SK-N-MC (cell line): ENCODE measurements at regions not wholly inside any gene's neighbourhood (a gene's known extent, or its start where the extent isn't known, plus 50 kb on each side); places are given as distances from the start of the nearest gene placed in this dataset.
"Not testable (repeated sequence)": the region's sequence is repeated elsewhere in the genome, so short reads cannot be mapped to it uniquely, and the experiment has no call there.

Experiments used
- DNase-seq: peaks from one replicate; pipeline ENCODE4 v3.0.0-alpha.2; 2011; ENCODE audit warnings: low read depth, low spot score
- H3K27ac ChIP-seq: fragments of 200-600 bp; sonication (generic); 2 replicates; pipeline ENCODE4 v1.5.1; 2016; ENCODE audit warnings: mixed run types
- H3K36me3 ChIP-seq: fragments of 200-600 bp; sonication (generic); 2 replicates; pipeline ENCODE4 v1.6.1; 2017; ENCODE audit warnings: antibody characterized with exemption, low read length, mixed read lengths; ENCODE audit not compliant: insufficient read depth
- H3K4me3 ChIP-seq: fragments of 200-600 bp; sonication (generic); 2 replicates; pipeline ENCODE4 v1.5.1; 2016
- H3K9ac ChIP-seq: fragments of 200-600 bp; sonication (generic); 2 replicates; pipeline ENCODE4 v1.8.0; 2017; ENCODE audit warnings: mixed run types, mixed read lengths; ENCODE audit not compliant: insufficient read length
- H3K9me3 ChIP-seq: fragments of 200-600 bp; sonication (generic); 2 replicates; pipeline ENCODE4 v1.6.1; 2017; ENCODE audit warnings: low read depth, mild to moderate bottlenecking, antibody characterized with exemption, low read length, moderate library complexity, mixed read lengths
- EZH2 ChIP-seq: fragments of 200-600 bp; sonication (generic); IDR thresholded peaks from one replicate; pipeline ENCODE4 v1.6.1; 2017; ENCODE audit warnings: antibody characterized with exemption
- FOXP2 ChIP-seq: optimal IDR thresholded peaks from 2 replicates; pipeline ENCODE3; 2011; ENCODE audit warnings: mild to moderate bottlenecking, moderate library complexity; ENCODE audit not compliant: insufficient read depth; ENCODE audit errors: extremely low read length, control extremely low read depth
- POLR2AphosphoS5 ChIP-seq: IDR thresholded peaks from 2 replicates; pipeline ENCODE4 v1.6.1; 2012; ENCODE audit warnings: mild to moderate bottlenecking, low read depth, low read length, borderline replicate concordance

DNA sequence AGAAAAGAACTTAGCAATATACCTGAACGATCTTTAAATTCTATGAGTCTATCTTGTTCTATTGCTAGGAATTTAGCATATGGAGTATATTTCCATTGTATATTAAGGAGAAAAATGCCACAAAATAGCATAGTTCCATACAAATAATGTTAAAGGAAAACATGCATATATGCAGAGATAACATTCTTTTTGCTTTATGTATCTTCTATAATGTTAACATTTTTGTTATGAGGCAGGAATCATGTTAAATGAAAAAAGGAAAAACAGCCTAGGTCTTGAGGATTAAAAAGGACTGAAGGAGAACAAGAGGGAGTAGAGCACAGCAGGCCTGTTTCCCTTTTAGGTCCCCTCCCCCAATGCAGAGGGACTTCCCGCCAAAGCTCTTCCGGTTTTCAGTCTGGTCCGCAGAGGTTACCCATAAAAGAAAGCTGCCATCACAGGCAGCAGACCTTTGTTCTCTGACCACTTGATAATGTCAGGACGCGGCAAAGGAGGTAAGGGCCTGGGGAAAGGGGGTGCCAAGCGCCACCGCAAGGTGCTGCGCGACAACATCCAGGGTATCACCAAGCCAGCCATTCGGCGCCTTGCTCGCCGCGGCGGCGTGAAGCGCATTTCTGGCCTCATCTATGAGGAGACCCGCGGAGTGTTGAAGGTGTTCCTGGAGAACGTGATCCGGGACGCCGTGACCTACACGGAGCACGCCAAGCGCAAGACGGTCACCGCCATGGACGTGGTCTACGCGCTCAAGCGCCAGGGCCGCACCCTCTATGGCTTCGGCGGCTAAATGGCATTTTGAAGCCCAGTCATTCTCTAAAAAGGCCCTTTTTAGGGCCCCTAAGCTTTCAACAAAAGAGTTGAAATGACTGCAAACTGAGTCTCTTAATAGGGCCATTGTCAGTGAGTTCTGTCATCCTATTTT, 108.4 kb upstream of the PRSS16 start:
- no peak overlapping the region for H3K4me3 ChIP-seq
- no peaks in the 10 kb centered on the region for H3K9me3 ChIP-seq
- no peak overlapping the region for H3K9ac ChIP-seq
- no peak for DNase-seq
- H3K27ac ChIP-seq, result no peak overlapping the region
- H3K36me3 ChIP-seq, result peaks cover 4% of the 10 kb centered on the region; the same call in 1 of the 2 replicates
- TF ChIP-seq FOXP2, result no peak
- no peak for TF ChIP-seq POLR2AphosphoS5
- TF ChIP-seq EZH2, result no peak

DNA sequence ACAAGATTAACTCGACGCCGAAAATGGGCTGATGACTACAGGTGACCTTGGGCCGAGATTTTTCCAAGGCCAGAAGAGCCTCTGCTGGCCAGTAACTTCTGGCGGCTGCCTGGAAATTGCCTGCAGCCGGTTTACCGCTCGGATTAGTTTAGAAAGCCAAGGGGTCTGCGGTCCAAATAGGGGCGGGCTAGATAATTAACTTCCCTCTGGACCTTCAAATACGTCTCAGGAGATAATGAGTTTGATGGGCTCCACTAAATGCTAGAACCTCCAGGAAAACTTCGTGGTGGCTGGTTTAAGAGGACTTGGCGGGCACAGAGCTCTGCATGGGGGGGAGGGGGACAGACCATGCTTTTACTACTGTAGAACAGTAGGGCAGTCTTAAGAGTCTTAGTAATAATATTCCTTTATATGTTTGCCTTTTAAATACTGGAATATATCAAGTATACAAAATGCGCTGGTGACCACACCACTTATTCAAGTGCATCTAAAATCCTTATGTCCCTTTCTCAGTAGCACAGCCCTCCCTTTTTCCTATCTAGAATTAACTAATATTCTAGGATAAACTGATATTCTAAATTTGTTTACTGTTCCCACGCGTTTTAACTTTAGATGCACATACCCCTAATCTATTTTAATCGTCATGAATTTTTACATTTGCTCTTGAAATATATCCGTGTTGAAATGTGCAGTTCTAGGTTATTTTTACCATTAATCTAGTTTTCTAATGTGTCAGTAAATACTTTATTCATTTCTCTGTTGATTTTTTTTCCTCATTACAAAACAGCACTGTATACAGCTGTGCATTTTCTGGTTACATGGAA, 107.5 kb upstream of the PRSS16 start:
- no peak overlapping the region for H3K4me3 ChIP-seq
- TF ChIP-seq POLR2AphosphoS5 (no peak), FOXP2 (no peak), EZH2 (no peak)
- DNase-seq, result no peak

GRCh38 chr6:27140999-27141528, 106.4 kb upstream of the PRSS16 start:
- H3K36me3 ChIP-seq, result peaks cover 4% of the 10 kb centered on the region; the same call in 1 of the 2 replicates
- no peak for DNase-seq
- no peak overlapping the region for H3K27ac ChIP-seq
- no peaks in the 10 kb centered on the region for H3K9me3 ChIP-seq
- no peak overlapping the region for H3K4me3 ChIP-seq
- no peak for TF ChIP-seq FOXP2
- no peak for TF ChIP-seq EZH2
- TF ChIP-seq POLR2AphosphoS5, result no peak
- no peak overlapping the region for H3K9ac ChIP-seq

More for the DNA sequence above, 107.5 kb upstream of the PRSS16 start:
- Histone ChIP-seq H3K36me3 (peaks cover 4% of the 10 kb centered on the region; the same call in 1 of the 2 replicates), H3K9me3 (no peaks in the 10 kb centered on the region), H3K9ac (no peak overlapping the region), H3K27ac (0 out of 2 replicates have a peak overlapping the region, but pooled peaks have one; percentile 31)

- H3K9ac ChIP-seq, result no peak overlapping the region
- H3K4me3 ChIP-seq, result no peak overlapping the region
- DNase-seq, result no peak
- H3K9me3 ChIP-seq, result no peaks in the 10 kb centered on the region
- no peaks in the 10 kb centered on the region for H3K36me3 ChIP-seq
- H3K27ac ChIP-seq, result no peak overlapping the region
- TF ChIP-seq POLR2AphosphoS5 (no peak), FOXP2 (no peak), EZH2 (no peak)
Measured at GRCh38 chr6:27141529-27142015, 105.9 kb upstream of the PRSS16 start.

- DNase-seq, H3K27ac ChIP-seq, H3K9me3 ChIP-seq, H3K36me3 ChIP-seq, H3K4me3 ChIP-seq, H3K9ac ChIP-seq: not testable (repeated sequence)
Measured at GRCh38 chr6:27143020-27143388, 104.5 kb upstream of the PRSS16 start.

GRCh38 chr6:27143474-27144026, 104.0 kb upstream of the PRSS16 start:
- TF ChIP-seq FOXP2, result no peak
- TF ChIP-seq POLR2AphosphoS5, result no peak
- TF ChIP-seq EZH2, result no peak
- Histone ChIP-seq H3K27ac (0 out of 2 replicates have a peak overlapping the region, but pooled peaks have one; percentile 50), H3K9ac (no peak overlapping the region), H3K4me3 (no peak overlapping the region), H3K9me3 (no peaks in the 10 kb centered on the region), H3K36me3 (no peaks in the 10 kb centered on the region)
- DNase-seq, result no peak

- TF ChIP-seq FOXP2 (no peak), POLR2AphosphoS5 (no peak), EZH2 (no peak)
- H3K36me3 ChIP-seq, result no peaks in the 10 kb centered on the region
- peak overlapping the region; percentile 80 for H3K9ac ChIP-seq
- H3K9me3 ChIP-seq, result no peaks in the 10 kb centered on the region
- no peak for DNase-seq
- peak overlapping the region; percentile 74 for H3K4me3 ChIP-seq
- peak overlapping the region; percentile 93; the same call in 1 of the 2 replicates for H3K27ac ChIP-seq
Measured at GRCh38 chr6:27144740-27145079, 102.8 kb upstream of the PRSS16 start.
